Vagina (tissue), 2 donors: ENCODE measurements at regions not wholly inside any gene's neighbourhood (a gene's known extent, or its start where the extent isn't known, plus 50 kb on each side); places are given as distances from the start of the nearest gene placed in this dataset.

Experiments used
- POLR2AphosphoS5 ChIP-seq, 2 donors: sonication (generic); formaldehyde crosslinking; IDR thresholded peaks; one replicate each; pipeline ENCODE4 v1.9.0; 2017; ENCODE audit warnings: antibody characterized with exemption in 2 of 2, mild to moderate bottlenecking in 2 of 2, low read depth in 1 of 2; ENCODE audit not compliant: insufficient read depth in 1 of 2
- TF ChIP-seq, protein P1 (sequence below), 3 experiments: fragments of 450-650 bp in 2 of 3; fragments of 200-600 bp in 1 of 3; sonication (generic) in 1 of 3; IDR thresholded peaks; one replicate each; pipeline ENCODE4 v1.5.1; 2017 to 2019; ENCODE audit warnings: antibody characterized with exemption in 3 of 3, mild to moderate bottlenecking in 2 of 3, moderate library complexity in 2 of 3

GRCh38 chr7:41536122-41536872, 166.6 kb downstream of the INHBA start:
- TF ChIP-seq, protein P1, sequence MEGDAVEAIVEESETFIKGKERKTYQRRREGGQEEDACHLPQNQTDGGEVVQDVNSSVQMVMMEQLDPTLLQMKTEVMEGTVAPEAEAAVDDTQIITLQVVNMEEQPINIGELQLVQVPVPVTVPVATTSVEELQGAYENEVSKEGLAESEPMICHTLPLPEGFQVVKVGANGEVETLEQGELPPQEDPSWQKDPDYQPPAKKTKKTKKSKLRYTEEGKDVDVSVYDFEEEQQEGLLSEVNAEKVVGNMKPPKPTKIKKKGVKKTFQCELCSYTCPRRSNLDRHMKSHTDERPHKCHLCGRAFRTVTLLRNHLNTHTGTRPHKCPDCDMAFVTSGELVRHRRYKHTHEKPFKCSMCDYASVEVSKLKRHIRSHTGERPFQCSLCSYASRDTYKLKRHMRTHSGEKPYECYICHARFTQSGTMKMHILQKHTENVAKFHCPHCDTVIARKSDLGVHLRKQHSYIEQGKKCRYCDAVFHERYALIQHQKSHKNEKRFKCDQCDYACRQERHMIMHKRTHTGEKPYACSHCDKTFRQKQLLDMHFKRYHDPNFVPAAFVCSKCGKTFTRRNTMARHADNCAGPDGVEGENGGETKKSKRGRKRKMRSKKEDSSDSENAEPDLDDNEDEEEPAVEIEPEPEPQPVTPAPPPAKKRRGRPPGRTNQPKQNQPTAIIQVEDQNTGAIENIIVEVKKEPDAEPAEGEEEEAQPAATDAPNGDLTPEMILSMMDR (IDR thresholded peaks at IDR 0.05) = no peak
- no peak for TF ChIP-seq POLR2AphosphoS5 (IDR thresholded peaks at IDR 0.05; ENCODE audit: insufficient read depth in 1 of 2, low read depth in 1 of 2)
